ENCODE measurements at regions not wholly inside any gene's neighbourhood (a gene's known extent, or its start where the extent isn't known, plus 50 kb on each side); places are given as distances from the start of the nearest gene placed in this dataset.

- TF ChIP-seq POLR2A (IDR thresholded peaks at IDR 0.05; ENCODE audit: low read length) (no peak), CBX2 (IDR thresholded peaks at IDR 0.05; ENCODE audit: borderline replicate concordance, low read depth) (no peak)
Observed at GRCh38 chr7:85693326-85693725, 506.5 kb upstream of the SEMA3D start.

Measured in A549 (cell line).